NCI-H748 treated with DMSO at 0.1 percent for 48 hours (cell line): ENCODE measurements at regions not wholly inside any gene's neighbourhood (a gene's known extent, or its start where the extent isn't known, plus 50 kb on each side); places are given as distances from the start of the nearest gene placed in this dataset.
A peak's percentile ranks its signal among the peaks of the same experiment; 100 is the strongest.

Source experiments
- DNase-seq: peaks from one replicate; lab custom pipeline; 2025; lab: John Stamatoyannopoulos, UW

GRCh38 chr9:129505270-129505902 lies 115.5 kb downstream of the C9orf50 start:
- DNase-seq, result no peak

DNA sequence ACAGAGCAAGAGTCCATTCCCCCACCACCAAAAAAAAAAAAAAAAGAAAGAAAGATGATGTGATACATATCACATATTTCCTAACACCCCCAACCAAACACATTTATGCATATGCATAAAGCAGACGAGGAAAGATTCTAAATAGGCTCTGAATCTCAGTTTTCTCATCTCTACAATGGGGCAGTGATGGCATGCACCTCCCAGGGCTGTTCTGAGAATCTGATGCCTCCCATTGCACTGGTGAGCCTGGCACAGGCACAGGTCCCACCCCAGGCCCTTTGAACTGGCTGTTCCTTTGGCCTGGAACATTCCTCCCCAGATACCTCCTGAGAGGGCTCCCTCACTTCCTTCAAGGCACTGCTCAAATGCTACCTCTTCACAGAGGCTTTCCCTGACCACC lies 116.5 kb downstream of the C9orf50 start:
- no peak for DNase-seq

DNA sequence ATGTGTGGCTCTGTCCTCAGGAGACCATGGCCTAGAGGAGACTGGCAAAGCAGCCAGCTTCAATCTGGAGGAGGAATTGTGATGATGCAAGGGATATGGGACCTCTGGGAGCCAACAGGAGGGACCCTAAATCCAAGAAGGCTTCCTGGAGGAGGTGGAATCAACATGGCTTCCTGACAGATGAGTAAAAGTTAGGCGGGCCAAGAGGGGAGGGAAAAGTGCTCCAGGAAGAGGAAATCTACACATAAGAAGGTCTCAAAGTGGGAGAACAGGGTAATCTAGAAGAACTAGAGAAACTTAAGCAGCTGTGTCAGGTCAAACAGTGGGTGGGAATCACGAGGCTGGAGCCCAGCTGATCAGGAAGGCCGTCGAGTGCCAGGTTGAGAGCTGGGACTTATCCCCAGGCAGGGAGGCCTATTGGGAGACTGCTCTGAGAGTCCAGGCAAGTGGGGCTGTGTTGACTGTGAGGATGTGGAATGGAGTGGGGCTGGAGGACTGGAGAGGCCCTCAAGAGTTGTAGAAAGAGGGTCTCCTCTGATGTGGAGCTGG lies 119.1 kb downstream of the C9orf50 start:
- no peak for DNase-seq

DNA sequence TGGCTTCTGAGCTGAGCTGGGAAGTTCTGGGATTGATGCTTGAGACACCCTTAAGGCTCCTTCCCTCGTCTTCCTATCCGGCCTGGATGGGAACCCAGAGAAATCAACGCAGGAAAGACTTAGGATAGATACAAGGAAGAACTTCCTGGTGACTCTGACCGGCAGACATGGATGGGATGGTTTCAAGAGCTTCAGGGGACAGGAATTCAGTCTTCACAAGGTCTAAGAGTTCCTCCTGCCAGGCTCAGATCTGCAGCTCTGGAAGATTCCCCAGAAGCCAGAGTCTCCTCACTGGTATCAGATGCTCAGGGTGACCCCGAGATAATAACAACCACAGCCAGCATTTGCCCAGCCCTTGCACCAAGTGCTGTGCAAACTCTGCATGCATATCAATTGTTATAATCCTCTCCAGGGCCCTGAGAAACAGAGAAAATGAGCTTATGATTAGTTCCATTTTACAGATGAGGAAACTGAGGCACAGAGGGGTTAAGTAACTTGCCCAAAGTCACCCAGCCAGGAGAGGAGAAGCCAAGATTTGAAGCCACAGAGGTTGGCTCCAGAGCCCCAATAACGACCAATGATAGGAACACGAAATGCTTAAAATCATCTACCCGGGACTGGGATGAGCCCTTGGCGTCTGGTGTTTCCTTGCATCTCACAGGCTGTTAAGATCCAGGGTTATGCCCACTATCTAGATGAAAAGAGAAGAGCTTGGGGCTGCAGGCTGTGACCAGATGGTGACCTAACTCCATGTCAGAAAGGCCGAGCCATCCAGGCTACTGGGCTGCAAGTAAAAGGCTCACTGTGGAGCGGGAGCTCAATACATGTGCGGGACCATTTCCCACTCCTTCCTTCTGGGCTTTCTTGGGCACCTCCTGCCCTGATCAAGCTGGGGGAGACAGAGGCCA lies 119.8 kb downstream of the C9orf50 start:
- no peak for DNase-seq

GRCh38 chr9:129500161-129500862 lies 120.6 kb downstream of the C9orf50 start:
- no peak for DNase-seq

DNA sequence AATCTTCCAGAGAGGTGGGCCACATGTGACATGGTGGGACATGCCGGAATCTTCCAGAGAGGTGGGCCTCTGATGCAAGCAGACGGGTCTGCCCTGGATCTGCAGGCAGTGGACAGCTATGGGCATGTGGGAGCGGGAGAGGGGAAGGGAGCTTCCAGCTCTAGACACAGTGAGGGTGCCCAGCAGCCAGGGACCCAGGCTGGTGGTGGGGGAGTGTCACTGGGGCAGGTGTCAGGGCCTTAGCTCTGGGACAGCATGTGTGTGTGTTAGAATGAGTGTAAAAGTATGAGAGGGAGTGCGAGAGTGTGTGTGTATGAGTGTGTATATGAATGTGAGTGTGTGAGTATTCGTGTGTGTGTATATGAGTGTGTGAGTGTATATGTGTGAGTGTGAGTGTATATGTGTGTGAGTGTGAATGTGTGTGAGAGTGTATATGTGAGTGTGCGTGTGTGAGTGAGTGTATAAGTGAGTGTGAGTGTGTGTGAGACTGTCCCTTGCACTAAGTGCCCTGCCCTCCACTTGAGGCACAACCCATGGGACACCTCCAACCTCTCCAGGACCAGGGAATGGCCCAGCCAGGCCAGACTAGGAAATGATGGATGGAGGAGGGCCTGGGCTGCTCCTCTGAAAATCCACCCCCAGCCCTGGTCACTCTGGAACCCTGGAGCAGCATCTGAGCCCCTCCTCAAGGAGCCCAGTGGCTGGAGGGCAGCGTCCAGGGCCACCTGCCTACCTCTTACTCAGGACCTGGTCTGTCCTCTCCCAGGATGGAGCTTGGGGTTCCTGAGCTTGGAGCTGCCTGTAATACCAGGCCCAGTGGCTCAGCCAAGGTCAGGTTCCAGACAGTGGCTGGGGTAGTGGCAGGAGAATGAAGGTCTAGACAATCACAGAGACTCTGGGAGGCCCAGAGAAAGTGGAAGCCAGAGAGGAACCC lies 122.2 kb downstream of the C9orf50 start:
- DNase-seq, result no peak

GRCh38 chr9:129497813-129498450 lies 123.0 kb downstream of the C9orf50 start:
- DNase-seq, result no peak

- DNase-seq, result no peak
These were observed 123.7 kb downstream of the C9orf50 start for GRCh38 chr9:129497005-129497812.

DNA sequence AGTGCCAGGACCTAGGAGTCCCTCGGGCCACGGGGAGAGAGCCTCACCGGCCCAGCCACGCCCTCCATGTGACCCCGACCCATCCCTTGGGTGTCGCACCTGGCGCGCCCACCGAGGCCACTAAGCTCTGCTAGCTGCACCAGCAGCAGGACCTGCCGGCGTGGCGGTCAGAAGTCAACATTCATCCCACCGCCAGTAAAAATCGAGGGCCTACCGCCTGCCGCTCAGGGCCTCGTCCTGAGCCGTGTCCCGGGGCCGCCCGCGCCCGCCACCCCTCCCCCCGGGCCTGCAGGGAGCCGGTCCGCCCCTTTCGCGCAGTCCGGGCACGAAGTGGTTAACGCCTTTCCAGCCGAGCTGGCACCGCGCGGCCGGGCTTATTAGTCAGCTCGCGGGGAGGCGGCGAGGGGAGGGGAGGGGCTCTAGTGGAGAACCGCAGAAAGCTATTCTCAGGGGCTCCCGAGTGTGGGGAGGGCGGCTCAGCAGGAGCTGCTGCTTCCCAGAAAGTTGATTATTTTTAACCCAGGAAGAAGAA lies 124.4 kb downstream of the C9orf50 start:
- DNase-seq, result peak; percentile 45

- DNase-seq, result peak; percentile 31
These were observed 125.1 kb downstream of the C9orf50 start for GRCh38 chr9:129495620-129496472.

DNA sequence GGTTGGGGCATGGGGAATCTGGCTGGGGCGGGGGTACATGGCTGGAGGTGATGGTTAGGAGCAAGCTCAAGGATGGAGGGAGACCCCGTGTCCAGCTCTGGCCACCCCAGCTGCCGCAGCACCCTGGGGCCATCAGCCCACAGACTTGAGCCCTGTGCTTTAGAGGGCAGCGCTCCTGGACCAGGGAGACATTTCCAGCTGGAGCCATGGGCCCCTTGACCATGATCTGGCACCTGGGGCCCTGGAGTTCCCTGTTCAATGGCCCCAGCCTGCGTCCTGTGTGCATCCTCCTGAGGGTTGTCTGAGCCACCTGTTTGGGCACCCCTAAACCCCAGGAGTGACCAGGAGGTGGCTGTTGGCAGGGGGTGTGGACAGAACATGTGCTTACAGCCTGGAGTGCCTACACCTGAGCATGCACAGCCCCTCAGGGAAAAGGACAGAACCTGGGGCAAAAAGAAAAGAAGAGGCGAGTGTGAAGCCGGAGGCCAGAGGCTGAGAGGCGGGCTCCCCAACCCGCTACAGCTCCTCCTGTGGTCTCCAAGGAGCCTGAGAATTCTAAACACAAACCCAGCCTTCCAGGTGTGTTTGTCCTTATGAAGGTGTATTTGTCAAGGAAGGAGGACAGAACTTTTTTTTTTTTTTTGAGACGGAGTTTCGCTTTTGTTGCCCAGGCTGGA lies 126.7 kb downstream of the C9orf50 start:
- DNase-seq, result no peak

DNA sequence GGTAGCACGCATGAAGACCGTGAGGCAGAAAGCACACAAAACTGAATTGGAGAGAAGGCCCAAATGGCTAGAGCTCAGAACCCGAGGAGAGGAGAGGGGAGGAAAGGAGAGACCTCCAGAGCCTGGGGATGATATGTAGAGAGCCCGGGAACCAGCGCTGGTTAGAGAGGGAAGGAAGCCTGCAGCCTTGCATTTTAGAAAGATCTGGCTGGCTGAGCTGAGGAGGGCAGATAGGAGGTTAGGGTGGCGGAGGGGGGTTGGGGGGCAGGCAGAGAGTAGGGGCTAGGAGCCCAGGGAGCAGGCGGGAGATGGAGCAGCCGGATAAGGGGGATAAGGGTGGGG lies 127.2 kb downstream of the C9orf50 start:
- no peak for DNase-seq

DNA sequence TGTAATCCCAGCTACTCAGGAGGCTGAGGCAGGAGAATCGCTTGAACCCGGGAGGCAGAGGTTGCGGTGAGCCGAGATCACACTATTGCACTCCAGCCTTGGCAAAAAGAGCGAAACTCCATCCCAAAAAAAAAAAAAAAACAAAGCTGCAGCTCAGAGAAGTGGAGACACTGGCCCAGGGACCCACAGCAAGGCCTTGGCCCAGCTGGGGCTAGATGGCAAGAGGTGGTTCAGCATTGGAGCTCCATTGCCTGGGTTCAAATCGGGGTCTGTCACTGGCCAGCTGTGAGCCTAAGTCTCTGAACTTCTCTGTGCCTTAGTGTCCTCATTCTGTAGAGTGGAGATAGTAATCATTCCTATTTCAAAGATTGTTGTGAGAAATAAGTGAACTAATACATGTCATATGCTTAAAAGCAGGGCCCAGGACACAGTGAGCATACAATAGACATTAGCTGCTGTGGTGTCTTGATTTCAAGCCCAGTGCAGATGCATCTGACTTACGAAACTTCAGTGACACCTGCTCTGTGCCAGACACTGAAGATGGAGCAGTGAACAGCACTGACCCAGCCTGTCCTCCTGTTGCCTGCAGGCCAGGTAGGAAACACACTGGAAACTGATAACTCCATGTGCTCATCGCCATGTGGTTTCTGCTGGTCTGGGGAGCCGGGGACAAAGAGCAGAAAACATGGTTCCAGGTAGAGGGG lies 127.7 kb downstream of the C9orf50 start:
- no peak for DNase-seq

DNA sequence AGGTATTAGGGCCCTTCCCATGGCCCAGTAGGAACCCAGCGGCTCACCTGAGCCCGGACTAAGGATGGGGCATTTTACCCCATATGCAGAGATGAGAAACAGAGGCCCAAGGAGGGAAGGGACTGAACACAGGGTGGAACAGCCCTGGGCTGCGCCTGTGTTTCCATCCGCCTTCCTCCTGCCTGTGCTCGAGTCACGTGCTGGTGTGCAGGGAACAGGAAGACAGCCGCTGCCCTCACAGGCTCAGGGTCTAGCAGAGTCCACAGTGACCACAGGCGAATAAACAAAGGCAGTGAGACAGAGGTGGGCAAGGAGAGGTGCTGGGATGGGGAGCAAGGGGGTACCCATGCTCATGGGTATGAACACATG lies 129.4 kb downstream of the C9orf50 start:
- DNase-seq, result no peak

GRCh38 chr9:129490583-129491486 lies 130.1 kb downstream of the C9orf50 start:
- no peak for DNase-seq

DNA sequence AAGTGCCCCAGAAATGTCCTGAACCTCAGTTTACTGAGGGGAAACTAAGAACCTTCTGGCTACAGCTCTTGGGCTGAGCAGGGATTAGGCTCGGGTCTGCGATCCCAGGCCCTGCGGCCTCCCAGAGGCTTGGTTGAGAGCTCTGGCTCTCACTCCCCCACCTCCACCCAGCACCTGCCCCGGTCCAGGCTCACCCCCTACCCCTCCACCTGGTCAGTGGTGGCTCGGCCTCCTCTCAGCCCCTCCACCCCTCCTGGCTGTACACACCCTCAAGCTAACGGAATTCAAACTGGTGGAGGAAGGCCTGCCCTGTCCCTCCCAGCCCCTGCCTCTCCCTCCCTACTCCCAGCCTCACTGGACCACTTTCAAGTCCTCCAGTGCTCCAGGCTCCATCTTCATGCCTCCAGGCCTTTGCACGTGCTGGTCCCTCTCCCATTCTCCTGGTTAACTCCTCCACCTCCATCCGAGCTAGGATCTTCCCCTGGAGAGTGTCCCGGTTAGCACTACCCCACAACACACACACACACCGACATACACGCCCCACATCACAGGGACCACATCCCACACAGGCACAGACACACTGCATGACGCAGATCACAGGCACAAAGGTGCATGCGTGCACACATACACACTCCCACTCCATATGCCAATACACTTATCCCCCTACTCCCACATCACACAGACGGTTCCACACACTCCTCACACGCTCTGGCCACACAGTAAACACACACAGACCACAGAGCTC lies 130.9 kb downstream of the C9orf50 start:
- DNase-seq, result no peak
